ENCODE measurements at regions not wholly inside any gene's neighbourhood (a gene's known extent, or its start where the extent isn't known, plus 50 kb on each side); places are given as distances from the start of the nearest gene placed in this dataset.

DNA sequence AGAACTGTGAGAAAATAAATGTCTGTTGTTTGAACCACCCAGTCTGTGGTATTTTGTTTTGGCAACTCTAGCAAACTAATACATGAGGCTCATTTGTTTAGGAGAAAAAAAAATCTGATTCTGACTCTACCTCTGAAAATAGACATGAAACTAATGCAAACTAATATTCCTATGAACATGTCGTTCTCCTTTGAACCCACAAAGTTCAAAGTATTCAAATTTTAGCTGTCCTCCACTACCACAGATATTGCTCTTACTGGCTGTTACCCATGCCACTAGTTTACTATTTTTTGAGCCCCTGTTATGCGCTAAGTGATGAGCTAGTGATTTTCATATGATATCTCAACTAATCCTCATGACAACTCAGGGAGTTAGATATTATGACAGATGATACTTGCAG lies 58.8 kb upstream of the ZNF804B start:
- no peak for DNase-seq (ENCODE audit: low read depth)

DNA sequence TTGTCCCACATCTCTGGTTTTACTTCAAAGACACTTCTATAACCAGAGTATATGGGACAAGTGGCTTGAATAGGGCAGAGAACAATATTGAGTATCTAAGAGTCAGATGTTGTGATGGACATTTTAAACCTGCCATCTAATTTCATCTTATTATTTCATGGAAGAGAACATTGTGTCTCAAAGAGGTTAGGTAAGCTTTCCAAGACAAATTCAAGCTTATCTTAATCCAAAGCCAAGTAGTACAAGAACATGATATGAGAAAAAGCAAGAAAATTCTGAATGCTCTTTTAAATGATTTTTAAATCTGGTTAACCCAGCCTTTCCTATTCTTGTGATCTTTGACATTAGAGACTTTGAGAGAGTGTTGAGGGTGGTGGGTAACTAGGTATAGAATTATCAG lies 65.3 kb upstream of the ZNF804B start:
- no peak for DNase-seq (ENCODE audit: low read depth)

DNA sequence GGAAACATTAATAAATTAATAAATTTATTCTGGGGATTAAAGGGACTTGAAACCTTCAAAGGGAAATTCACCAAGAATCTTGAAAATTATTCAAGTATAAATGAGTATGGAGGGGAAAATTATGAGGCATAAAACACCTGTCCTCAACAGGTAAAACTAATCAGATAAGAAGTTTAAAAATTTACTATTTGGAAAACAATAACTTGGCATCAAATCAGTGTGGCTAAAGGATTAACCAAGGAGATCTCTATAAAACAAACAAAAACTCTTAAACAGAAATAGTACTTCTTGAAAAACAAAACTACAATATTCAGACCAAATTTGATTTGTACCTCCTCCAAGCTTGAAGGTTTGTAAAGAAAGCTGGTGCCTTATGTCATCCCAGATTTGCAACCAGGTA lies 66.4 kb upstream of the ZNF804B start:
- no peak for DNase-seq (ENCODE audit: low read depth)

DNA sequence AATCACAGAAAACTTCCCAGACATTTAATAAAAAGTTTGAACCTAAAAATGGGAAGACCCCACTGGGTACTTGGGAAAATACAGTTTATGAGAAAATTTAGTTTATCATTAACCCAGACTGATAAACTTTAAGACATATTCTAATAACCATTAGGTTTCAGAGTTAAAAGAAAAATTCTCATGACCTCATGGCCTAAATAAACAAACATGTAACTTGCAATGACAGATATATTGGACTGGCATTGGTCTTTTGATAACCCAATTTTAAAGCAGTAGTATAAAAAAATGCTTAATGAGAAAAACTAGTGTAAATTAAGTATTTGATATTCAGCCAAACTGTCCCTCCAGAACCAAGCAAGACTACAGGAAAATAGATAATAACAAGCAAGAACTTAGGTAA lies 67.0 kb upstream of the ZNF804B start:
- no peak for DNase-seq (ENCODE audit: low read depth)

DNA sequence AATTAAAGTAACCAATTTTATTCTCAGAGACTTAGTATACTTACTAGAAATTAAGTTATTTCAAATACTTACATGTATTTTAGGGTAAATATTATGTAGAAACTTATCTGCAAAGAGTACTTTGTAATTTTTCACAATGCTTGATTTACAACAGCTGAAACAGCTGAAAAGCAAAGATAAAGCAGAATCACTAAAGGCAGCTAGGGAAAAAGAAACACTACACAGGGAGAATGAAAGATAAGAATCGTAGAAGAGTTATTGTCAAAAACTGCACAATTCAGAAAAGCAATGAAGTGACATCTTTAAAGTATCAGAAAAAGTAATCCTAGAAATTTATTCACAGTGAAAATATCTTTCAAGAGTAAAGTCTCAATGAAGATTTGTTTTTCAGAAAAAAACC lies 69.7 kb upstream of the ZNF804B start:
- no peak for DNase-seq (ENCODE audit: low read depth)

DNA sequence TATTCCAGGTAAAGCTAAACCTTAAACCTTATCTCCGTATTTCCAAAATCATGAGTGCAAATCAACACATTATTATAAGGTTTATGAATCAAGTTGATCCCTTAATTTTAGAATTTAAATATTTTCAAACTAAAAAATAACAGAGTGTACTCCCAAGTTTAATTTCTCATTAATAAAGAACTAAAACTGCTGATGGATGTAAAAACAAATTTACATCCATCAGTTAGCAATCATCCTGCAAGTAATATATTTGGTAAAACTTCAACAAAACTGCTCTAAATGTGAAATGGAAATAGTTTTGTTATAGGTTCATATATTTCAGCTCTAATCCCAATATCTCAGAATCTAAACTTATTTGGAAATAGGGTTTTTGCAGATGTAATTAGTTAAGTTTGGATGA lies 71.3 kb upstream of the ZNF804B start:
- DNase-seq (ENCODE audit: low read depth) = no peak

DNA sequence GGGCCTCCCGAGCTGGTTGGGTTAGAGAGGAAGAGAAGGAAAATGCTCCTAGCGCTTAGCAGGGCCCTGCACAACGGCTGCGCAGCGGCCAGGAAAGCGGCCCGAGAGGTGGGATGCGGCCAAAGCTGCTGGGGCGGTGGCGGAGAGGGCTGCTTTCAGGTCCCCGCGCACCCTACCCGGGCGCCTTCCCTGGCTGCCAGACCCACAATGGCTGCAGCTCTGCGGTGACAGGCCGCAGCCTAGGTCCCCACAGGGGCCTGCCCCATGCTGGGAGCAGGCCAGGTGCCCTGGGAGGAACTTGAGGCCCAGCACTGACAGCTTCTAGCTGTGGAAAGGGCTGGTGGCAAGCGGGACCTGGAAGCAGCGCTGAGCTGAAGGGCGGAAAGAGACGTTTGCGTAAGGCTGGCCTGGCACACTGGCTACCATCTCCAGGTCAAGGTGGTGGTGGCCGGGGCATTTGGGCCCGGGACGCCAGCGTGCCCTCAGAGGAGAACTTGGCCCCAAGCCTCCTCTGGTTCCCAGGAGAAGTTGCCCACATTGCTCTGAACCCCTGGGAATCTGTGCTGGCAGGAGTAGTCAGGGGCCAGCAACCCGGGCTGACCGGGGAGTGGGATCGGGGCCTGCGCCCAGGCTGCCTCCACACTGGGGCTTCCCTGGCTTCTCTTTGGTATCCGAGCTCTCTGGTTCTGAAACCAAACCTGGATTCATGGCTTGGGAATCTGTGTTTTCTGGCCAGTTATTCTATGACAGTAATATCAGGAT lies 72.9 kb upstream of the ZNF804B start:
- no peak for DNase-seq (ENCODE audit: low read depth)

DNA sequence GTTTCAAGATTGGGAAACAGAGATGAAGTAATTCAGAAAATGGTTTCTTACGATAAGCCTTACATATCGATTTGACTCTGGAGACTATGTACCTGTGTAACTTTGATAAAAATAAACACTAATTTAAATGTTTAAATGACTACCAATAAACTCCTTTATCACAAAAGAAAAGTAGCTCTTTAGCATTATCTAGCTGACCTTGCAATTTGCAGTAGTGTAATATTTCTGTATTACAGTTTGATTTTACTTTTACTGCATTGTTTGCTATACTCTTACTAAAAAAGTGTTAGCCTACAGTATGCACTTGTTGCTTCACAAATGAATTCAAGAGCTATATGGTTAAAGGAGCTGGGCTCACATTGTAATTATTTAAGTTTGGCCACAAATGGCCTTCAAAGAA lies 77.8 kb upstream of the ZNF804B start:
- DNase-seq (ENCODE audit: low read depth) = no peak

DNA sequence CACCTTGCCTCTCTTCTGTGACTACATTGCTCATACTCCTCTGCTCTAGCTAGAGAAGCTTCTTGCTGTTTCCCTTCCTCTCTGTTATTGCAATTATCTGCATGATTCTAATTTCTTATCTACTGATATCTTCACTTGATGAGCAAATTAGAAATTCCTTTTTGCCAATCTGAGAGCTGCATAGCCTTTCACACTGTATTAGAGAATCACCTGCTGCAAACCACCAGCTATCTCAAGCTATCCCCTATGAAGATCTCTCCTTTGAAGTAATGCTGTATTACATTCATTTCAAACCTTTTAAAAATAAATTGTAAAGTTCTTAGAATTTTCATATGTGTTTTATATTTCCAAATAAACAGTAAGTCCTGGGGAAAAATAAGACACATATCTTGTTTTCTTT lies 89.0 kb upstream of the ZNF804B start:
- DNase-seq (ENCODE audit: low read depth) = no peak

DNA sequence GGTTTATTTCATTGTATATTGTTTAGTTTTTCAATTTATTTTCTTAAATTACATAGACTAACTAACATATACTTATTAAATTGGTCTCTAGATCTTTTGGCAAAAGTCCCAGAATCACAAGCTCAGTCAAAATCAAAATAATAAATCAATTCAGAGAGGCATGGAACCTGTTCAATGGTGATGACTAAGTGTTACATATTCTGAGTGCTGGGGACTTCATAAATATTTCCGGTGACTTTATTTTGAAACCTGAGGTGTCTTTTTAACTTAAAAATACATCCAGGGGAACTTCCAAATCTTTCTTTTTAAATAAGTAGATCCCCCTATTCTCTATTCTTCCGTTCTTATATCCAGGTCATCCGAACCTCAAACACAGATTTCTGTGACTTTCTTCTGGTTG lies 89.6 kb upstream of the ZNF804B start:
- DNase-seq (ENCODE audit: low read depth) = no peak

DNA sequence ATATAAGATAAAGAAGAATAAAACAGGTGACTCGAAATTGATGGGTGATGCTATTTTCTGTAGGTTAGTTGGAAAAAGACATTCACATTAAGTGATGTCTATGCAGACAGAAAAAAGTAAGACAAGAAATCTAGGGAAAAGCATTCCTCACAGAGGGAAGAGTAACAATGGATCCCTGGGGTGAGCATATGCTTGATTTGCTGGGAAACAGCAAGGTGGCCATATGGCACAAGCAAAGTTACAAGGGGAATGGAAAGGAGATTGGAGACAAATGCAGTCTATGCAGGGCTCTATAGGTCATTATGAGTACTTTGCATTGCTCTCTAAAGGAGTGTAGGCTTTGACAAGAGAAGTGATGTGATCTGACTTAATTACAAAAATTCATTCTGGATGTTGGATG lies 90.9 kb upstream of the ZNF804B start:
- no peak for DNase-seq (ENCODE audit: low read depth)

DNA sequence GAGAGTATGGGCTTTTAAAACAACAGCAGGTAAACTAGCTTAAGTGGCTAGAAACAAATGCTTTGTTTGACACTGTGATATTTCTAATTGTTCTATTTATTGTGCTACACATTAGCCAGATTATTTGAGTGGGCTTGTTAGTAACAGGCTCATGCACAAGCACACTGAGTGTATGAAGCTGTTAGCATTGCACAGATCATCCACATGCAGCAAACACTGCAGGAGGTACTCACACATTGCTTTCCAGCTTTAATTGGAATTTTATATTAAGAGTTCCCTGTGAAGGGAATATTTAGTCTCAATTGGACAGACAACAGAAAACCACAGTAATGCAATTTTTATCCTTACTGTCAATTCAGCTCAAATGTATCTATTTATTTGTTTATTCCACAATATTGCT lies 92.9 kb upstream of the ZNF804B start:
- DNase-seq (ENCODE audit: low read depth) = no peak

DNA sequence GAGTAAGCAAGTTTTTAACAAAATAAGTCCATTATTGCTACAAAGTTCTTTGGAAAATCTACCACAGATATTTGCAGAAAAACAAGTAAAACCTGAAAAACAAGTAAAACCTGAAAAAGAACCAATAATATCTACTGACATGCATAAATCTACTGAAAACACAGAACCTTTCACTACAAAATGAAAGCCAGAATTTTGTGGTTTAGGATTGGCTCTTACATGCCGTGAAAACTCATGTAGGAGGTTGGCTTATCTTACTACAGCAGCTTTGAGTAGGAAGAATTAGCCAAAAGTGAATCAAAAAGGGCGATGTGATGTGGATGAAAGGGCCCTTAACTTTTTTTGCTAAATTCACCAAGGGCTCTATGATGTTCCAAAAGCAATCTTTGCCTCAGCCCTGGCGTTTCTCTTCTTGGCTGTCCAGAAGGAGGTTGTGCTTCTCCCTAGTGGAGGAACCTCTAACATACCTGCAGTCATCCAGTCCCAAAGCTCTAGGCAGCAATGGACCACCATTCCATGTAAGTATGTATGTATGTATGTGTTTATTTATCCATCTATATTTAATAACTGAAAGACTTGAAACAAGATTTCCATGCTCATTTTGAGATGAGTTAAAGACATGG lies 93.5 kb upstream of the ZNF804B start:
- no peak for DNase-seq (ENCODE audit: low read depth)

DNA sequence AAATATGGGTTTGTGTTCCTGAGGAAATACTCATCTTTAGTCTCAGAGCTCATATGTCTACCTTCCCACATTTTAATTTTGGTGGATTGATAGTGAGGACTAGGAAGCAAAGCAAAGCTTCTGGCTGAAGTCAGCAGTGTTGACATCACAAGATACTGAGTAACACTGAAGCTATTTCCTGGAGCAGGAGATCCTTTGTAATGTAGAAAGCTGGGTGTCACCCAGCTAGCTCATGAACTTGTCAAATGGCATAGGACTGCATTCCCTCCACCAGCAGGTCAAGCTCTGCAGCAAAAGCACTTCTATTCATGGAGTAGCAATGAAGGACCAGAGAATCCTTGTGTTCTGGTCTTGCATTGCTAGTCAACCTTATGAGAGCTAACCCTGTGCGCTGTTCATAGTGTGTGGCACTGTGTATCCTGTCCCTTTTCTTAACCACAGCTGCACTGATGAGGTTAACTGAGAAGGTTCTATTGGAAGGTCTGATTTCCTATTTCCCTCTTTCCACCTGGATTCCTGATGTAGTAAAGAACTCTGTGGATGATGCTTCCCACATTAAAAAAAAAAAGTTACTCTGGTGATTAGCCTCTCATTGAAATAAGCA lies 94.8 kb upstream of the ZNF804B start:
- no peak for DNase-seq (ENCODE audit: low read depth)

DNA sequence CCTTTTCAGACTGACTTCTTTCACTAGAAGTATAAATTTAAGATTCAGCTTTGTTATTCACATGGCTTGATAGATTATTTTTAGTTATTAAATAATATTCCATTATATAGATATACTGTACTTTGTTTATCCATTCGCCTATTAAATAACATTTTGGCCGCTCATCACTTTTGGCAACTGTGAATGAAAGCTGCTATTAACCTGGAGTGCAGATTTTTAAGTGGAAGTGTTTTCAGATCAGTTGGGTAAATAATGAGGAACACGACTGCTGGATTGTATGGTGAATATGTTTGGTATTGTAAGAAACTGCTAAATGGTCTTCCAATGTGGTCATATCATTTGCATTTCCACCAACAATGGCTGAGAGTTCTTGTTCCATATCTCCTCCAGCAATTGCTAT lies 97.6 kb upstream of the ZNF804B start:
- no peak for DNase-seq (ENCODE audit: low read depth)

DNA sequence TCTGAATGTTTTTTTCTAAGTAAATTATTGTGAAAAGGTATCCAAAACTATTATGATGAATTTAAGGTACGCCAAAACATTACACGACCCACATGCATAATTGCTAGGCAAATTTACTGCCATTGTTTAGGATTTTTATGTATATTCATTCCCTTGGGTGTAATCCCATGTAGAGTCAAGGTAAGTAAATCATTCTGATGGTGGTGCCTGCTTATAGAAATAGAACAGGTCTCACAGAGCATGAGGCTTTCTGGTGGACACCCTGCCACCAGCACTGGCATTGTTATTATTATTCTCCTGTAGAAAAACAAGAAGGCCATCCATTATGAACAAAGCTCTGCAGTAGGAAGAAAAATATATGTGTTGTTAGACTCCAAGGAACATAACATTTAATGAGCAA lies 111.7 kb upstream of the ZNF804B start:
- DNase-seq (ENCODE audit: low read depth) = no peak

DNA sequence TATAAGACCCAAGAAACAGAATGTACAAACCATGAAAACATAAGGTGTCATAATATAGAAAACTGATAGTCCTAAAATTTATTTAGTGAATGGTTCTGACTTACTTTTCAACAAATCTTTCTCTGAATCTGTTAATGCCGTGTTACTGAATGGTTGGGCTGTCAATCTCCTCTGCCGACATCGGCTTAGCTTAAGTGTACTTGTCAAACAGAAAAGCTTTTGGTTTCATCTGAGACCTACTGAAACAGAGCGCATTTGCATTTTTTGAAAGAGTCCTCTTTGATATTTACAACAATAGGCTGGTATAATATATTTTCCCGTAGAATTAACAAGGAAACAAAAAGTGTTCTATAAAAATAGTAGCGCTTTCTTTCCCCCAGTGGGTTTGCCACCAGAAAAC lies 120.9 kb upstream of the ZNF804B start:
- no peak for DNase-seq (ENCODE audit: low read depth)

DNA sequence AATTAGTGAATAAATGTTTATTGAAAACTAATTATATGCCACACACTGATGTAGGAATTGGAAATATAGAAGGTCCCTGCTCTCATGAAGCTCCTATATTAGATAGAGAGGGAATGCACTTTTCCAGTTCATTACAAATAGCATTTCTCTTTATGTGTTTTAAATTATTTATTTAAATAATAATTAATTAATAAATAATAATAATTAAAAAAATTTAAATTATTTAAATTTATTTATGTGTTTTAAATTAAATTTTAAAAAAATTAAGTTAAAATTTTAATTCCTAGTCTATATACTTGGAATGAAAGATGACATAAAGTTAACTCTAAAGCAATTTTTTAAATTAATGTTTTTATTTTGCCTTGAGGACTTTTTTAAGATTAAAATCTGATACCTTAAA lies 121.7 kb upstream of the ZNF804B start:
- no peak for DNase-seq (ENCODE audit: low read depth)

DNA sequence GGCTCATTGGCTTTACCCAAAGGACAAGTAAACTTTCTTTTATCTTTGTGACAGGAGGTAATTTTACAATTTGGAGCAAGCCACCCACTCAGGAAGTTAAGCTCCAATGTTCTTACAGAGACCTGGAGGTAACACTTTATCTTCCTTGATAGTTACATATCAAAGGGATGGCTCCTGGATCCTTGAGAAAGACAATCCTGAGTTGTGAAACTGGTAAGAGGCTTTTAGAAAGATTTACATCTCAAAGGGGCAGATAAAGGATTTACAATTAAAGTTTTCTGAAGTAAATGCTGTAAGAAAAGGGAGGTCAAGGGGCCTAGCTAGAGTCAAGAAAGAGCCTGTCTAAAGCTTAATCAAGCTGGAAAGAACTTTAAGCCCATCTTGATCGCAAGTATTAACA lies 124.4 kb upstream of the ZNF804B start:
- no peak for DNase-seq (ENCODE audit: low read depth)

DNA sequence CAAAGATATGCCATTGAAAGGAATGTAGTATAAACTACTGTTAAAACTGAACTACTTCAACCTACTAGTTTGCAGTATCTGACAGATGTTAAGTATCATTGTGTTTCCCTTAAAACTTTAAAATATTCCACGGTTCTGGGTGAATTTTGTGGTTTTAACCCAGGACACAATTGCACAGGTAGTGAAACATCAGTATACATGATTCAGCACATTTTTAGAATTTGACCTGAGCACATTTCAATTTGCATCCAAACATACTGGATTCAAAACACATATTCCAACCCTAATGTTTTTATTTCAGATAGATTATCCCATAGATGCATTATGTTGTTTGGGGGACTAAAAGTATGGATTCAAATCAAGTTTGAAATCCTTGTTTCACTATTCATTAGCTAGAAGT lies 129.9 kb upstream of the ZNF804B start:
- DNase-seq (ENCODE audit: low read depth) = no peak

DNA sequence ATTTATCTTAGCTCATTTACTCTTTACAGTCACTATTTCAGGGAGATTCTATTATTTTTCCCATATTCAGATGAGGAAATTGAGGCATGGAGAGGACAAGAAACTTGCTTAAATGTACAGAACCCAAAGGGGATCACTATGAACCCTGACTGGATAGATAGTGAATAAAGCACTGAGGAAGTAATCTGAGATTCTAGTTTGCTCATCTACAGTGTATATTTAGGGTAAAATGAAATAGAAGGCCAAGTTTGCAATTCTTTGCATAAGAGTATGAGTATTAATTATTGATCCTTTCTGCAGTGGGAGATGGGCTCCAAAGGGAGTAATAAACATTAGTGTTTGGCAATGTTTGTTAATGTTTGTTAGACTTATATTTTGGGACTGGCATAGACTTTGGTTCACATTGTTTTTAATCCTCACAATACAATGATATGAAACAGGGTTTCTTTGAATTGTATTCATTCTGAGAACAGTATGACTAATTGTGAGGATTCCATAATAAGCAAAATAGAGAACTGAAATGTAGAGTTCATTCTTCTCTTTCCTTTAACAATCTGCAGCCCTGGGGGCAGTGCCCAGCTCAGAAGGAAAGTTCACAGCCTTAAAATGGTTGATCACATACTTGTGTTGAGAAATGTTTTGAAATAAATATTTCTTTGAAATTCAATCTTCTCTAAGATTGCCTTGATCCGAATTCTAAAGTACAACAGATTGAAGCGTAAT lies 131.0 kb upstream of the ZNF804B start:
- DNase-seq (ENCODE audit: low read depth) = no peak

DNA sequence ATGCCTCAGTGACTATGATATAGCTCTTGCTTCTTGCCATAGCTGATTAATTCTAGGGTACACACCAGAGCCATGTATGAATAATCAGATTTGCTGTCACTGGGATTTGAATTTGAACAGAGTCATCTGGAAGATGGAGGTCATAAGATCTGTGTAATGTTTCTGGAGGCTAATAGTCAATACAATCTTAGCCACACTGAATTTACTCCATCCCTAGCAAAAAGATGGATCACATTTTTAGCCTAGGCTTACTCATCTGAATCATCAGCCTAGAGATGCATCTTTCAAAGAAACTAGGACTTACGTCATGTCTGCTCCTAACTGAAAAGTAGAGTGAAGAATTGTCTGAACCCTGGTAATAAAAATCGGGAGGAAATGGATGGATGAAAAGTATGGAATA lies 142.3 kb upstream of the ZNF804B start:
- DNase-seq (ENCODE audit: low read depth) = no peak

DNA sequence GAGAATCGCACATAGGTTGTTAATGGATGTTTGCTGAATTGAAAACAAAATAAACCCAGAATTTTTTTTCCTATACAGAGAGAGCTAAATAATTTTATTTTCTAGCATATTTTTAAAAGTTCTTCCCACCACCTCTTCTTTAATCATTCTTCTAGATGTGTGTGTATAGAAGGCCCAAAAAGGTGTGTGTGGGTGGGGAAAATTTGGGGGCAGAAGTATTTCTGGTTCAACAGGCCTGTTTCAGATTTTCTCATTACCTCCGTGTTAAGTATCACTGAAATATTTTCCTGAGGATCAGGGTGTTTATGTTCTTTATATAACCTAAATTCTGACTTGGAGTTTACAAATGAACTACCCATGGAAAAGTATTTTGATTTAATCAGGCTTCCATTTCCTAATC lies 144.2 kb upstream of the ZNF804B start:
- DNase-seq (ENCODE audit: low read depth) = no peak
